Hematopoietic multipotent progenitor cell treated with erythropoietin and hydrocortisone succinate and interleukin-3 and kit ligand, for 15 days (in vitro differentiated cells): ENCODE measurements at regions not wholly inside any gene's neighbourhood (a gene's known extent, or its start where the extent isn't known, plus 50 kb on each side); places are given as distances from the start of the nearest gene placed in this dataset.
A peak's percentile ranks its signal among the peaks of the same experiment; 100 is the strongest.

Experiments
- DNase-seq: peaks from one replicate; pipeline ENCODE4 v3.0.0-alpha.2; 2015; ENCODE audit warnings: low spot score

GRCh38 chr6:26197933-26198721 is 110.9 kb downstream of the HFE start:
- peak; percentile 62 for DNase-seq

GRCh38 chr6:26198722-26199056 is 111.5 kb downstream of the HFE start:
- no peak for DNase-seq

GRCh38 chr6:26199057-26199772 is 112.0 kb downstream of the HFE start:
- peak; percentile 94 for DNase-seq

- DNase-seq = peak; percentile 69
These were observed 112.8 kb downstream of the HFE start for GRCh38 chr6:26199773-26200764.

DNA sequence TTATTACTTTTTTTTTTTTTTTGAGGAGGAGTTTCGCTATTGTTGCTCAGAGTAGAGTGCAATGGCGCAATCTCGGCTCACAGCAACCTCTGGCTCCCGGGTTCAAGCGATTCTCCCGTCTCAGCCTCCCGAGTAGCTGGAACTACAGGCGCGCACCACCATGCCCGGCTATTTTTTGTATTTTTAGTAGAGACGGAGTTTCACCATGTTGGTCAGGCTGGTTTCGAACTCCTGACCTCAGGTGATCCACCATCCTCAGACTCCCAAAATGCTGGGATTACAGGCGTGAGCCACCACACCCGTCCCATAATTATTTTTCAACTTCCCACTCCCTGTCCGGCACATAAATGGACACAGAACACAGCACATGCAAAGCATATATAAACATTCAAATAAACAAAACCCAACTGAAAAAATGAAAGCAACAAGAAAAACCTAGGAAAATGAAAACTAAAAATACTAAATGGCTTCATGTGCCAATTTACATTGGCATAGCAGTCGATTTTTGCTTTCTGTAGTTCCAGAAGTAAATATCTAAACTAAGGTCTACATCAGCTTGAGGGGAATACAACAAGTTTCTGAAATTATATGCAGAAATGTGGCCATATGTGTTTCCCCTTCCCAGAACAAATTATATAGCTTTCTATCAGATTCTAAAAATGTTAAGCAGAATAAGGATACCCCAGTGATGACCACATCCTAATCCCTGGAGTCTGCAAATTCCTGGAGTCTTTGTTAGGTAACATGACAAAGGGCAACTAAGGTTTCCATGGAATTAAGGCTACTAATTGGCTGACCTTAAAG is 113.9 kb downstream of the HFE start:
- no peak for DNase-seq

GRCh38 chr6:26202201-26202611 is 115.0 kb downstream of the HFE start:
- DNase-seq = no peak

GRCh38 chr6:26202811-26203583 is 115.8 kb downstream of the HFE start:
- no peak for DNase-seq

GRCh38 chr6:26204332-26205160 is 117.3 kb downstream of the HFE start:
- DNase-seq = peak; percentile 94

GRCh38 chr6:26205161-26205624 is 118.0 kb downstream of the HFE start:
- DNase-seq = peak; percentile 80

- DNase-seq = no peak
These were observed 118.7 kb downstream of the HFE start for GRCh38 chr6:26205625-26206574.

DNA sequence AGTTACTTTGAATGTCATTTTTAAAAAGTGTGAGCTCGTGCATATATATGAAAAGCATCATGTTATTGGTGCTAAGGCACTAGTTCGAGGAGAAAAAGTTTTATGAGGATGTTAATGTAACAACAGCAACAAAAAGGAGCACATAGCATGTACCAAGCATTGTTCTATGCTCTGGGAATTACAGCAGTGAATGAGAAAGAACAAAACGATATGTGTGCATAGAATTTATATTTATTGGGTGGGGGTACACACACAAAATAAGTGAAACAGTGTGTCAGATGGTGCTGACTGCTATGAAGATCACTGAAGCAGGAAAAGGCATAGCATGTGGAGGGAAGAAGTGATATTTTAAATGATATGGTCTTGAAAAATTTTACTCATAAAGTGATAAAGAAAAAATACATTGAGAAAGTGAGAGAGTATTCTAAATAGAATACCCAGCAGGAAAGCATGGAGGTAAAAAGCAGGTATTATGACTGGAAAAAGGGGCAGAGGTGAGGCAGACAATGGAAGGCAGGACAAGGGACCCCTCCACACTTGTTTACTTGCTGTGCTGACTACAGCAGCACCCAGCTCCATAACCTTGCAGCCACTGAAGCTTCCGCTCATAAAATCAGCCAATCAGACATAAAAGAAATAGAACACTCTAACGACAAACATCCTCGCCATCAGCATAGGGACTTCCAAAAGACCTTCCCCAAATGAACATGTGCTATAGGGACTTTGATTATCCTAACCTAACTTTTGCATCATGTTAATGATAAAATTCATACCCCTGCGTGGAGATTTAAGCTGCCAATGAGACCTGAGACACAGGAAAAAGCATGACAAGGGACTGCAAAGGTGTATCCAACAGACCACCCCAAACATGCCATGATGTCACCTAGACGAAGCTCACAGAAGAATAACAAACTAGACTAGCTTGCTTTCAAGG is 119.9 kb downstream of the HFE start:
- DNase-seq = no peak

DNA sequence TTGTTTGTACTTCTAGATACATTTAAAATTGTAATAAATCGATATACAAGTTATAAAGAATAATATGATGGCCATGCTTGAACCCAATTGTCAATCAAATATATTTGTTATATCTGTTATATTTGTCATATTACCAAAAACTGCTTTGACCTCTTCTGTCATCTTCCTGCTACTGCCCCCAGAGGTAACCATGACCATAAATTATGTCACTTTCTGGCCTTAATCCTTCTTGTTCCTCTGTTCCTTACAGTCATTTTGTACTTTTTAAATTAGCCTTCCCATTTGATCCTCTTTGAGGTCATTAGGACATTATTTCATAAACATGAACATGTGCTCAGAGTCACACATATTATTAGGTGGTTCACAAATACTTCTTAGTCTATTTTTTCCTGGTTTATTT is 124.7 kb downstream of the HFE start:
- DNase-seq = no peak

DNA sequence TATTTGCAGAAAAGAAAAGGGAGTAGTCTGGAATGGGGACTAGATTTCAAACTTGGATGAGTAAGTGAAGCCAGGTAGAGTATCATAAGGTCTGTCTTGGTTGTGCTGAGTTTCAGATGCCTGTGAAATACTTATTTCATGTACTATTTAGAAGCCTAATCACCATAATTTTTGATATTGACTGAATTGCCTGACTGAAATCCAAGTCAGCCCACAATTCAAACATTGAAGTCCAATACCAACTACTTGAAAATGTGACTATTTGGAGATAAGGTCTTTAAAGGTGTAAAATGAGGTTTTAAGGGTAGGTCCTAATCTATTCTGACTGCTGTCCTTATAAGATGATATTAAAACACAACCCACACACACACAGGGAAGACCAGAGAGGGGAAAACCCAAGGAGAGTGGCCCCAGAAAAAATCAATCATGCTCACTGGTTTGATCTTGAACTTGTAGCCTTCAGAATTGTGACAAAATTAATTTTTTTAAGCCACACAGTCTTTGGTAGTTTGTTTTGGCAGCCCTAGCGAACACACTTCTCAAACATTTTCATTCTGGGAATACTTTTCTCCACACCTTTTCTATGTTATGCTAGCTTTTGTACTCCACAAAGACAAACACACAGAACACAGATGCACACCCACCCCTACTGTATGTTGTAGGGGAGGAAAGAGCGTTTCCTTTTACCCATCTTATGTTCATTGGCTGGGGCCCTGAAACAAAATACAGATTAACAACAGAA is 126.3 kb downstream of the HFE start:
- no peak for DNase-seq

DNA sequence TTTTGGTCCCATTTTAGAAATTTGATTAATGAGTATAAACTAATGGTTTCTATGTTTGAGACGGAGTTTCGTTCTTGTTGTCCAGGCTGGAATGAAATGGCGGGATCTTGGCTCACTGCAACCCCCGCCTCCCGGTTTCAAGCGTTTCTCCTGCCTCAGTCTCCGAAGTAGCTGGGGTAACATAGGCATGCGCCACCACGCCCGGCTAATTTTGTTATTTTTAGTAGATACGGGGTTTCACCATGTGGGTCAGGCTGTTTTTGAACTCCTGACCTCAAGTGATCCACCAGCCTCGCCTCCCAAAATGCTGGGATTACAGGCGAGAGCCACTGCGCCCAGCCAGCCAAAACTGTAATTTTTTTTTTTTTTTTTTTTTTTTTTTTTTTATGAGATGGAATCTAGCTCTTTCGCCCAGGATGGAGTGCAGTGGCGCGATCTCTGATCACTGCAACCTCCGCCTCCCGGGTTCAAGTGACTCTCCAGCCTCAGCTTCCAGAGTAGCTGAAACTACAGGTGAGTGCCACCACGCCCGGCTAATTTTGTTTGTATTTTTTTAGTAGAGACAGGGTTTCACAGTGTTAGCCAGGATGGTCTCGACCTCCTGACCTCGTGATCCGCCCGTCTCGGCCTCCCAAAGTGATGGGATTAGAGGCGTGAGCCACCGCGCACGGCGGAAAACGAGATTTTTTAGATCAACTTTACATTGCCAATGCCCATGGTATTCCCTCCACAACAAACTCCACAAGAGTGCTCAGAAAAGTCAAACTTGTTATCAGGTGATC is 127.8 kb downstream of the HFE start:
- no peak for DNase-seq

DNA sequence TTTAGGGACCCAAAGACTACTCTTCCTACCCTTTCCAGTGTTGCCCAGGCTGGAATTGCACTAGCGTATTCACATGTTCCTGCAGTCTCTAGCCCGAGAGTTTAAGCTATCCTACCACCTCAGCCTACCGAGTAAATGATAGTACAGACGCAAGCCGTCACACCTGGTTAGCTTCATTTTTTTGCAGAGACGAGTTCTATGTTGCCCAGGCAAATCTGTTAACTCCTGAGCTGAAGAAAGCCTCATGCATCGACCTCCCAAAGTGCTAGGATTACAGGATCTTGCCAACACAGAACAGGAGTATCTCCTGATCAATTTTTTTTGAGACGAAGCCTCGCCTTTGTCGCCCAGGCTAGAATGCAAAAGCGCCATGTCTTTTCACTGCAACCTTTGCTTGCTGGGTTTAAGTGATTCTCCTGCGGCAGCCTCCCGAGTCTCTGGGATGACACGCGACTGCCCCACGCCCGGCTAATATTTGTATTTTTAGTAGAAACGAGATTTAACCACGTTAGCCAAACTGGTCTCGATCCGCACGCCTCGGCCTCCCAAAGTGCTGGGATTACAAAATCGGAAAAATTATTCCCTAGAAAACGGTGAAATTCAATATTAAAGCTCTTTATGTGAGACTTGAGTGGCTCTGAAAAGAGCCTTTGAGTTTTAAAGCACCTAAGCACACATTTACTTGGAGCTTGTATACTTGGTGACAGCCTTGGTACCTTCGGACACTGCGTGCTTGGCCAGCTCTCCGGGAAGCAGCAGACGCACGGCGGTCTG is 128.5 kb downstream of the HFE start:
- peak; percentile 60 for DNase-seq
